Hindlimb muscle (tissue), 1 donor: ENCODE measurements at regions not wholly inside any gene's neighbourhood (a gene's known extent, or its start where the extent isn't known, plus 50 kb on each side); places are given as distances from the start of the nearest gene placed in this dataset.
A peak's percentile ranks its signal among the peaks of the same experiment; 100 is the strongest.
"Not testable (repeated sequence)": the region's sequence is repeated elsewhere in the genome, so short reads cannot be mapped to it uniquely, and the experiment has no call there.

Experiments
- DNase-seq: peaks from one replicate; pipeline ENCODE4 v3.0.0-alpha.2; 2013

- DNase-seq: no peak
These were observed 156.3 kb upstream of the PZP start for GRCh38 chr12:9364224-9365176.

GRCh38 chr12:9363145-9363544, 154.9 kb upstream of the PZP start:
- DNase-seq: no peak

- no peak for DNase-seq
These were observed 153.7 kb upstream of the PZP start for GRCh38 chr12:9361879-9362326.

- not testable (repeated sequence) for DNase-seq
These were observed 146.0 kb upstream of the PZP start for GRCh38 chr12:9354009-9354754.

GRCh38 chr12:9351136-9351535, 142.9 kb upstream of the PZP start:
- DNase-seq: no peak

- DNase-seq: no peak
These were observed 142.0 kb upstream of the PZP start for GRCh38 chr12:9349888-9350885.

GRCh38 chr12:9348906-9349518, 140.8 kb upstream of the PZP start:
- no peak for DNase-seq

- no peak for DNase-seq
These were observed 139.3 kb upstream of the PZP start for GRCh38 chr12:9347328-9348127.

GRCh38 chr12:9346866-9347327, 138.7 kb upstream of the PZP start:
- no peak for DNase-seq

GRCh38 chr12:9345171-9345570, 137.0 kb upstream of the PZP start:
- no peak for DNase-seq

GRCh38 chr12:9344541-9344940, 136.3 kb upstream of the PZP start:
- DNase-seq: peak; percentile 47

- no peak for DNase-seq
These were observed 135.5 kb upstream of the PZP start for GRCh38 chr12:9343731-9344130.

GRCh38 chr12:9342614-9343353, 134.6 kb upstream of the PZP start:
- no peak for DNase-seq

GRCh38 chr12:9341260-9341585, 133.0 kb upstream of the PZP start:
- no peak for DNase-seq

GRCh38 chr12:9340422-9341259, 132.4 kb upstream of the PZP start:
- DNase-seq: peak; percentile 56

GRCh38 chr12:9337656-9338055, 129.5 kb upstream of the PZP start:
- no peak for DNase-seq

- not testable (repeated sequence) for DNase-seq
These were observed 128.3 kb upstream of the PZP start for GRCh38 chr12:9336375-9337011.

GRCh38 chr12:9335867-9336266, 127.7 kb upstream of the PZP start:
- no peak for DNase-seq

- no peak for DNase-seq
These were observed 126.8 kb upstream of the PZP start for GRCh38 chr12:9334964-9335363.
